H1 (cell line): ENCODE measurements at regions not wholly inside any gene's neighbourhood (a gene's known extent, or its start where the extent isn't known, plus 50 kb on each side); places are given as distances from the start of the nearest gene placed in this dataset.

Experiments
- CHD2 ChIP-seq: IDR thresholded peaks from 2 replicates; pipeline ENCODE4 v1.6.1; 2012; ENCODE audit warnings: low read length, improper control_type of control experiment
- POLR2AphosphoS5 ChIP-seq: IDR thresholded peaks from 2 replicates; pipeline ENCODE4 v1.6.1; 2011; ENCODE audit warnings: low read depth, low read length
- SAP30 ChIP-seq: fragments of 300-600 bp; sonication (generic); IDR thresholded peaks from 2 replicates; pipeline ENCODE4 v1.7.1; 2012; ENCODE audit warnings: low read length, moderate library complexity, mild to moderate bottlenecking, inconsistent platforms; ENCODE audit not compliant: insufficient read depth, insufficient replicate concordance
- TF ChIP-seq, protein P1 (sequence below): fragments of 300-600 bp; sonication (generic); IDR thresholded peaks from 2 replicates; pipeline ENCODE4 v1.7.1; 2012; ENCODE audit warnings: low read length, moderate library complexity, mild to moderate bottlenecking, inconsistent platforms; ENCODE audit not compliant: insufficient replicate concordance
- TF ChIP-seq, protein P2 (sequence below): IDR thresholded peaks from 2 replicates; pipeline ENCODE4 v1.6.1; 2011; ENCODE audit warnings: low read depth, mild to moderate bottlenecking, low read length; ENCODE audit not compliant: insufficient read depth

DNA sequence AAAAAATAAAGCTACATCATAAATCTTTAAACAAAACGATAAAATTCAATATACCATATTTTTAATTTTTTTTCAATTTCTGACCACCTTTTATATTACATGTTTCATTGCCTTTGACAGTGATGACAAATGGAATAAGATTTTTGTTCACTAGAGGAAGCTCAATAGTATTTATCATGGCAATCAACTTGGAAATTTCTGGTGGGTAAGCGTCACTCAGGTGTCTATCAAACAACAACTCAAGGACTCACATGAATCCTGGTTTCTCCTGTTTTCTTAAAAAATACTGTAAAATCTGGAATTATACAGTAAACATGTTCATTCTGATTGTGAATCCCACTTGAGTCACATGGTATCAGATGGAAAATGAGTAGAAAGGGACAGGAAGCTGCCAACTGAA, 782.2 kb downstream of the OTOL1 start (continued):
- TF ChIP-seq, protein P1, sequence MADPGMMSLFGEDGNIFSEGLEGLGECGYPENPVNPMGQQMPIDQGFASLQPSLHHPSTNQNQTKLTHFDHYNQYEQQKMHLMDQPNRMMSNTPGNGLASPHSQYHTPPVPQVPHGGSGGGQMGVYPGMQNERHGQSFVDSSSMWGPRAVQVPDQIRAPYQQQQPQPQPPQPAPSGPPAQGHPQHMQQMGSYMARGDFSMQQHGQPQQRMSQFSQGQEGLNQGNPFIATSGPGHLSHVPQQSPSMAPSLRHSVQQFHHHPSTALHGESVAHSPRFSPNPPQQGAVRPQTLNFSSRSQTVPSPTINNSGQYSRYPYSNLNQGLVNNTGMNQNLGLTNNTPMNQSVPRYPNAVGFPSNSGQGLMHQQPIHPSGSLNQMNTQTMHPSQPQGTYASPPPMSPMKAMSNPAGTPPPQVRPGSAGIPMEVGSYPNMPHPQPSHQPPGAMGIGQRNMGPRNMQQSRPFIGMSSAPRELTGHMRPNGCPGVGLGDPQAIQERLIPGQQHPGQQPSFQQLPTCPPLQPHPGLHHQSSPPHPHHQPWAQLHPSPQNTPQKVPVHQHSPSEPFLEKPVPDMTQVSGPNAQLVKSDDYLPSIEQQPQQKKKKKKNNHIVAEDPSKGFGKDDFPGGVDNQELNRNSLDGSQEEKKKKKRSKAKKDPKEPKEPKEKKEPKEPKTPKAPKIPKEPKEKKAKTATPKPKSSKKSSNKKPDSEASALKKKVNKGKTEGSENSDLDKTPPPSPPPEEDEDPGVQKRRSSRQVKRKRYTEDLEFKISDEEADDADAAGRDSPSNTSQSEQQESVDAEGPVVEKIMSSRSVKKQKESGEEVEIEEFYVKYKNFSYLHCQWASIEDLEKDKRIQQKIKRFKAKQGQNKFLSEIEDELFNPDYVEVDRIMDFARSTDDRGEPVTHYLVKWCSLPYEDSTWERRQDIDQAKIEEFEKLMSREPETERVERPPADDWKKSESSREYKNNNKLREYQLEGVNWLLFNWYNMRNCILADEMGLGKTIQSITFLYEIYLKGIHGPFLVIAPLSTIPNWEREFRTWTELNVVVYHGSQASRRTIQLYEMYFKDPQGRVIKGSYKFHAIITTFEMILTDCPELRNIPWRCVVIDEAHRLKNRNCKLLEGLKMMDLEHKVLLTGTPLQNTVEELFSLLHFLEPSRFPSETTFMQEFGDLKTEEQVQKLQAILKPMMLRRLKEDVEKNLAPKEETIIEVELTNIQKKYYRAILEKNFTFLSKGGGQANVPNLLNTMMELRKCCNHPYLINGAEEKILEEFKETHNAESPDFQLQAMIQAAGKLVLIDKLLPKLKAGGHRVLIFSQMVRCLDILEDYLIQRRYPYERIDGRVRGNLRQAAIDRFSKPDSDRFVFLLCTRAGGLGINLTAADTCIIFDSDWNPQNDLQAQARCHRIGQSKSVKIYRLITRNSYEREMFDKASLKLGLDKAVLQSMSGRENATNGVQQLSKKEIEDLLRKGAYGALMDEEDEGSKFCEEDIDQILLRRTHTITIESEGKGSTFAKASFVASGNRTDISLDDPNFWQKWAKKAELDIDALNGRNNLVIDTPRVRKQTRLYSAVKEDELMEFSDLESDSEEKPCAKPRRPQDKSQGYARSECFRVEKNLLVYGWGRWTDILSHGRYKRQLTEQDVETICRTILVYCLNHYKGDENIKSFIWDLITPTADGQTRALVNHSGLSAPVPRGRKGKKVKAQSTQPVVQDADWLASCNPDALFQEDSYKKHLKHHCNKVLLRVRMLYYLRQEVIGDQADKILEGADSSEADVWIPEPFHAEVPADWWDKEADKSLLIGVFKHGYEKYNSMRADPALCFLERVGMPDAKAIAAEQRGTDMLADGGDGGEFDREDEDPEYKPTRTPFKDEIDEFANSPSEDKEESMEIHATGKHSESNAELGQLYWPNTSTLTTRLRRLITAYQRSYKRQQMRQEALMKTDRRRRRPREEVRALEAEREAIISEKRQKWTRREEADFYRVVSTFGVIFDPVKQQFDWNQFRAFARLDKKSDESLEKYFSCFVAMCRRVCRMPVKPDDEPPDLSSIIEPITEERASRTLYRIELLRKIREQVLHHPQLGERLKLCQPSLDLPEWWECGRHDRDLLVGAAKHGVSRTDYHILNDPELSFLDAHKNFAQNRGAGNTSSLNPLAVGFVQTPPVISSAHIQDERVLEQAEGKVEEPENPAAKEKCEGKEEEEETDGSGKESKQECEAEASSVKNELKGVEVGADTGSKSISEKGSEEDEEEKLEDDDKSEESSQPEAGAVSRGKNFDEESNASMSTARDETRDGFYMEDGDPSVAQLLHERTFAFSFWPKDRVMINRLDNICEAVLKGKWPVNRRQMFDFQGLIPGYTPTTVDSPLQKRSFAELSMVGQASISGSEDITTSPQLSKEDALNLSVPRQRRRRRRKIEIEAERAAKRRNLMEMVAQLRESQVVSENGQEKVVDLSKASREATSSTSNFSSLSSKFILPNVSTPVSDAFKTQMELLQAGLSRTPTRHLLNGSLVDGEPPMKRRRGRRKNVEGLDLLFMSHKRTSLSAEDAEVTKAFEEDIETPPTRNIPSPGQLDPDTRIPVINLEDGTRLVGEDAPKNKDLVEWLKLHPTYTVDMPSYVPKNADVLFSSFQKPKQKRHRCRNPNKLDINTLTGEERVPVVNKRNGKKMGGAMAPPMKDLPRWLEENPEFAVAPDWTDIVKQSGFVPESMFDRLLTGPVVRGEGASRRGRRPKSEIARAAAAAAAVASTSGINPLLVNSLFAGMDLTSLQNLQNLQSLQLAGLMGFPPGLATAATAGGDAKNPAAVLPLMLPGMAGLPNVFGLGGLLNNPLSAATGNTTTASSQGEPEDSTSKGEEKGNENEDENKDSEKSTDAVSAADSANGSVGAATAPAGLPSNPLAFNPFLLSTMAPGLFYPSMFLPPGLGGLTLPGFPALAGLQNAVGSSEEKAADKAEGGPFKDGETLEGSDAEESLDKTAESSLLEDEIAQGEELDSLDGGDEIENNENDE: no peak
- no peak for TF ChIP-seq POLR2AphosphoS5
- no peak for TF ChIP-seq CHD2
- TF ChIP-seq, protein P2, sequence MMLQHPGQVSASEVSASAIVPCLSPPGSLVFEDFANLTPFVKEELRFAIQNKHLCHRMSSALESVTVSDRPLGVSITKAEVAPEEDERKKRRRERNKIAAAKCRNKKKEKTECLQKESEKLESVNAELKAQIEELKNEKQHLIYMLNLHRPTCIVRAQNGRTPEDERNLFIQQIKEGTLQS: no peak
- TF ChIP-seq SAP30: no peak
